H9 (cell line): ENCODE measurements at regions not wholly inside any gene's neighbourhood (a gene's known extent, or its start where the extent isn't known, plus 50 kb on each side); places are given as distances from the start of the nearest gene placed in this dataset.

Source experiments
- DNase-seq: peaks from one replicate; pipeline ENCODE4 v3.0.0-alpha.2; 2017
- H2AFZ ChIP-seq: one replicate; pipeline ENCODE4 v1.6.1; 2013; ENCODE audit warnings: mild to moderate bottlenecking, low read length, control low read depth, moderate library complexity
- H2AK5ac ChIP-seq: 2 replicates; pipeline ENCODE4 v1.6.1; 2013; ENCODE audit warnings: low read length, control low read depth, mixed read lengths; ENCODE audit not compliant: insufficient read length
- H2BK120ac ChIP-seq: one replicate; pipeline ENCODE4 v1.6.1; 2013; ENCODE audit warnings: low read depth, mild to moderate bottlenecking, low read length, control low read depth, inconsistent platforms; ENCODE audit not compliant: poor library complexity, severe bottlenecking
- H2BK12ac ChIP-seq: 2 replicates; pipeline ENCODE4 v1.6.1; 2013; ENCODE audit warnings: low read length, control low read depth, mixed read lengths, low read depth; ENCODE audit not compliant: insufficient read length
- H2BK15ac ChIP-seq: 2 replicates; pipeline ENCODE4 v1.6.1; 2013; ENCODE audit warnings: low read depth, low read length, control low read depth
- H2BK20ac ChIP-seq: one replicate; pipeline ENCODE4 v1.6.1; 2013; ENCODE audit warnings: low read depth, mild to moderate bottlenecking, low read length, control low read depth, inconsistent platforms; ENCODE audit not compliant: poor library complexity, severe bottlenecking
- H2BK5ac ChIP-seq: 2 replicates; pipeline ENCODE4 v1.6.1; 2013; ENCODE audit warnings: low read length, control low read depth, mixed read lengths; ENCODE audit not compliant: insufficient read length
- H3K14ac ChIP-seq: 2 replicates; pipeline ENCODE4 v1.6.1; 2013; ENCODE audit warnings: low read length, control low read depth; ENCODE audit not compliant: insufficient read depth
- H3K18ac ChIP-seq: 2 replicates; pipeline ENCODE4 v1.6.1; 2013; ENCODE audit warnings: low read depth, mild to moderate bottlenecking, mixed read lengths, low read length, control low read depth; ENCODE audit not compliant: insufficient read length
- H3K23ac ChIP-seq: 2 replicates; pipeline ENCODE4 v1.6.1; 2013; ENCODE audit warnings: low read length, control low read depth, mixed read lengths, low read depth; ENCODE audit not compliant: insufficient read length
- H3K23me2 ChIP-seq: 2 replicates; pipeline ENCODE4 v1.6.1; 2013; ENCODE audit warnings: low read depth, mild to moderate bottlenecking, mixed read lengths, low read length, control low read depth; ENCODE audit not compliant: insufficient read length, poor library complexity, severe bottlenecking
- H3K27ac ChIP-seq: 2 replicates; pipeline ENCODE4 v1.5.1; 2013; ENCODE audit warnings: low read length, control low read depth, mixed read lengths, low read depth; ENCODE audit not compliant: insufficient read length
- H3K27me3 ChIP-seq: 2 replicates; pipeline ENCODE4 v1.6.1; 2013; ENCODE audit warnings: low read length, control low read depth, inconsistent platforms; ENCODE audit not compliant: insufficient read depth
- H3K4ac ChIP-seq: 2 replicates; pipeline ENCODE4 v1.6.1; 2013; ENCODE audit warnings: low read depth, mild to moderate bottlenecking, control low read depth, inconsistent platforms, low read length, moderate library complexity
- H3K4me1 ChIP-seq: 2 replicates; pipeline ENCODE4 v1.6.1; 2013; ENCODE audit warnings: low read length, control low read depth, inconsistent platforms; ENCODE audit not compliant: insufficient read depth
- H3K4me2 ChIP-seq: 2 replicates; pipeline ENCODE4 v1.6.1; 2013; ENCODE audit warnings: low read length, control low read depth, mixed read lengths; ENCODE audit not compliant: insufficient read length, insufficient read depth
- H3K56ac ChIP-seq: 2 replicates; pipeline ENCODE4 v1.6.1; 2013; ENCODE audit warnings: low read depth, mild to moderate bottlenecking, mixed read lengths, low read length, control low read depth; ENCODE audit not compliant: insufficient read length
- H3K79me1 ChIP-seq: 2 replicates; pipeline ENCODE4 v1.6.1; 2013; ENCODE audit warnings: low read depth, mild to moderate bottlenecking, moderate library complexity, low read length, control low read depth, inconsistent platforms; ENCODE audit not compliant: insufficient read depth, poor library complexity, severe bottlenecking
- H3K79me2 ChIP-seq: 2 replicates; pipeline ENCODE4 v1.6.1; 2013; ENCODE audit warnings: low read length, control low read depth, inconsistent platforms; ENCODE audit not compliant: insufficient read depth
- H3K9ac ChIP-seq: 2 replicates; pipeline ENCODE4 v1.6.1; 2013; ENCODE audit warnings: low read length, control low read depth, mixed read lengths; ENCODE audit not compliant: insufficient read length; ENCODE audit errors: extremely low read depth
- H3K9me3 ChIP-seq: one replicate; pipeline ENCODE4 v1.6.1; 2013; ENCODE audit warnings: low read depth, low read length, inconsistent platforms; ENCODE audit not compliant: control insufficient read depth
- H3T11ph ChIP-seq: one replicate; pipeline ENCODE4 v1.6.1; 2013; ENCODE audit warnings: mild to moderate bottlenecking, low read length, control low read depth, inconsistent platforms
- H4K20me1 ChIP-seq: one replicate; pipeline ENCODE4 v1.6.1; 2013; ENCODE audit not compliant: control insufficient read depth, insufficient read length, insufficient read depth
- H4K5ac ChIP-seq: 2 replicates; pipeline ENCODE4 v1.6.1; 2013; ENCODE audit warnings: low read depth, mild to moderate bottlenecking, mixed read lengths, low read length, control low read depth; ENCODE audit not compliant: insufficient read length
- H4K8ac ChIP-seq: replicated peaks from 2 replicates; pipeline ENCODE4 v1.6.1; 2013; ENCODE audit warnings: low read length, control low read depth, mixed read lengths, low read depth; ENCODE audit not compliant: insufficient read length
- H4K91ac ChIP-seq: 2 replicates; pipeline ENCODE4 v1.6.1; 2013; ENCODE audit warnings: low read depth, mild to moderate bottlenecking, moderate library complexity, mixed read lengths, low read length, control low read depth; ENCODE audit not compliant: insufficient read length
- H3K27ac Mint-ChIP-seq, 3 experiments: 2 replicates in 2 of 3; 3 replicates in 1 of 3; pipeline ENCODE4 v1.8.0; 2020 to 2021; ENCODE audit warnings: mixed read lengths in 3 of 3, mild to moderate bottlenecking in 1 of 3, moderate library complexity in 1 of 3
- H3K27me3 Mint-ChIP-seq: 2 replicates; pipeline ENCODE4 v1.8.0; 2021; ENCODE audit warnings: low read depth, mild to moderate bottlenecking, moderate library complexity, mixed read lengths
- H3K36me3 Mint-ChIP-seq, 3 experiments: 2 replicates in 2 of 3; 3 replicates in 1 of 3; pipeline ENCODE4 v1.8.0; 2020 to 2021; ENCODE audit warnings: low read depth in 3 of 3, mixed read lengths in 3 of 3; ENCODE audit not compliant: insufficient read depth in 1 of 3
- H3K4me1 Mint-ChIP-seq, 2 experiments: 2 replicates each; pipeline ENCODE4 v1.8.0; 2020; ENCODE audit warnings: mixed read lengths in 2 of 2
- H3K4me3 Mint-ChIP-seq, 2 experiments: 2 replicates in 1 of 2; 3 replicates in 1 of 2; pipeline ENCODE4 v1.8.0; 2020 to 2021; ENCODE audit warnings: mild to moderate bottlenecking in 2 of 2, mixed read lengths in 2 of 2, moderate library complexity in 1 of 2
- H3K9me3 Mint-ChIP-seq, 2 experiments: 2 replicates in 1 of 2; 3 replicates in 1 of 2; pipeline ENCODE4 v1.8.0; 2020; ENCODE audit warnings: mild to moderate bottlenecking in 2 of 2, mixed read lengths in 2 of 2, moderate library complexity in 1 of 2
- CTCF ChIP-seq: fragments of 200-600 bp; sonication (generic); conservative IDR thresholded peaks from 3 replicates; pipeline ENCODE4 v1.8.0; 2021; ENCODE audit warnings: antibody characterized with exemption, mild to moderate bottlenecking
- WGBS: extraction: QIAGEN DNeasy Blood & Tissue Kit; methylation state at CpG from one replicate; pipeline ENCODE4 v1.1.7; 2013; ENCODE audit warnings: missing lambda C conversion rate, low lambda C conversion rate, mixed read lengths; ENCODE audit not compliant: insufficient read length; ENCODE audit errors: extremely low coverage; 5-methylcytosine and 5-hydroxymethylcytosine counted together

- 100% methylated on average over 1 of the region's 4 CpGs for WGBS
- H4K91ac ChIP-seq, result no peak overlapping the region
- H2AFZ ChIP-seq, result no peak overlapping the region
- no peaks in the 10 kb centered on the region for H3K27me3 Mint-ChIP-seq
- H3K4me1 ChIP-seq, result no peaks in the 10 kb centered on the region
- H3K4me1 Mint-ChIP-seq, result peaks cover 0 to 5% of the 10 kb centered on the region in 2 experiments; a peak in 2 of 4 replicates
- H3K27me3 ChIP-seq, result no peaks in the 10 kb centered on the region
- no peak overlapping the region for H3K4me3 Mint-ChIP-seq
- H3K23me2 ChIP-seq, result no peaks in the 10 kb centered on the region
- H4K5ac ChIP-seq, result no peak overlapping the region
- no peak for TF ChIP-seq CTCF
- no peak overlapping the region for H3T11ph ChIP-seq
- no peak overlapping the region for H3K4ac ChIP-seq
- no peaks in the 10 kb centered on the region for H4K20me1 ChIP-seq
- H2BK12ac ChIP-seq, result no peak overlapping the region
- no peak overlapping the region for H2AK5ac ChIP-seq
- H3K4me2 ChIP-seq, result no peak overlapping the region
- H3K56ac ChIP-seq, result no peak overlapping the region
- no peak overlapping the region for H3K14ac ChIP-seq
- H2BK120ac ChIP-seq, result no peak overlapping the region
- no peak overlapping the region for H3K9ac ChIP-seq
- no peaks in the 10 kb centered on the region for H3K79me1 ChIP-seq
- no peak overlapping the region for H2BK20ac ChIP-seq
- H2BK5ac ChIP-seq, result no peak overlapping the region
- H4K8ac ChIP-seq, result no peak overlapping the region
- no peak overlapping the region for H2BK15ac ChIP-seq
- peaks cover 3 to 13% (median 6%) of the 10 kb centered on the region in 3 experiments; a peak in 6 of 7 replicates for H3K36me3 Mint-ChIP-seq
- H3K79me2 ChIP-seq, result no peaks in the 10 kb centered on the region
- H3K9me3 ChIP-seq, result no peaks in the 10 kb centered on the region
- no peak for DNase-seq
- H3K23ac ChIP-seq, result no peak overlapping the region
- no peak overlapping the region for H3K27ac Mint-ChIP-seq
- no peak overlapping the region for H3K27ac ChIP-seq
- H3K9me3 Mint-ChIP-seq, result peaks cover 10 to 13% of the 10 kb centered on the region in 2 experiments; a peak in 4 of 5 replicates
- no peak overlapping the region for H3K18ac ChIP-seq
Observed at GRCh38 chr1:82449506-82450057, 648.8 kb downstream of the ADGRL2 start.
